AML-193 (cell line): ENCODE measurements at regions not wholly inside any gene's neighbourhood (a gene's known extent, or its start where the extent isn't known, plus 50 kb on each side); places are given as distances from the start of the nearest gene placed in this dataset.
"Not testable (repeated sequence)": the region's sequence is repeated elsewhere in the genome, so short reads cannot be mapped to it uniquely, and the experiment has no call there.

Experiments
- DNase-seq, 2 experiments: peaks; one replicate each; lab custom pipeline; 2025; lab: John Stamatoyannopoulos, UW

GRCh38 chr6:48512390-48512789 is 401.4 kb upstream of the PTCHD4 start:
- DNase-seq, result no peak

GRCh38 chr6:48511378-48511777 is 400.4 kb upstream of the PTCHD4 start:
- DNase-seq, result no peak

GRCh38 chr6:48505621-48506020 is 394.6 kb upstream of the PTCHD4 start:
- DNase-seq, result no peak

DNA sequence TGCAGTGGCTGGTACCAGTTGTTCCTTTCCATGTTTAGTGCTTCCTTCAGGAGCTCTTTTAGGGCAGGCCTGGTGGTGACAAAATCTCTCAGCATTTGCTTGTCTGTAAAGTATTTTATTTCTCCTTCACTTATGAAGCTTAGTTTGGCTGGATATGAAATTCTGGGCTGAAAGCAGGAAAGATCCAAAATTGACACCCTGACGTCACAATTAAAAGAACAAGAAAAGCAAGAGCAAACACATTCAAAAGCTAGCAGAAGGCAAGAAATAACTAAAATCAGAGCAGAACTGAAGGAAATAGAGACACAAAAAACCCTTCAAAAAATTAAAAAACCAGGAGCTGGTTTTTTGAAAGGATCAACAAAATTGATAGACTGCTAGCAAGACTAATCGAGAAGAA is 382.4 kb upstream of the PTCHD4 start:
- DNase-seq, result not testable (repeated sequence)

DNA sequence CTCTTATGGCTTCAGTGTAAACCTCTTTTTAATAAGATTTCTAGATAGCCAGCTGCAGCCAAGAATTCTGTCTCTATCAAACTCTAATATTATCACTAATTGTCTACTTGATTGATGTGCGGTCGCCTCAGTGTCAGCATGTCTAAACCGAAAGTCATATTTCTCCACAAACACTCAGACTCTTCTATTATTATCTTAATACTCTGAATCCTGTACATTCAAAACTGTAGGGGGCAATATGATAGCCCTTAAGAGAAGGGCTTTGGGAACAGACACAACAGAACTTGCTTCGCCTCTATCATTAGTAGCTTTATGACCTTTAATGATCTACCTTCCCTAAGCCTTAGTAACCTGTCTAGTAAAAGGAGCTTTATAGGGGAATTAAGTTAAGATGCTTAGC is 379.7 kb upstream of the PTCHD4 start:
- DNase-seq, result no peak

- DNase-seq, result no peak
Observed at GRCh38 chr6:48486876-48487275, 375.9 kb upstream of the PTCHD4 start.

- no peak for DNase-seq
Observed at GRCh38 chr6:48486373-48486772, 375.4 kb upstream of the PTCHD4 start.

GRCh38 chr6:48476257-48476656 is 365.3 kb upstream of the PTCHD4 start:
- no peak for DNase-seq

DNA sequence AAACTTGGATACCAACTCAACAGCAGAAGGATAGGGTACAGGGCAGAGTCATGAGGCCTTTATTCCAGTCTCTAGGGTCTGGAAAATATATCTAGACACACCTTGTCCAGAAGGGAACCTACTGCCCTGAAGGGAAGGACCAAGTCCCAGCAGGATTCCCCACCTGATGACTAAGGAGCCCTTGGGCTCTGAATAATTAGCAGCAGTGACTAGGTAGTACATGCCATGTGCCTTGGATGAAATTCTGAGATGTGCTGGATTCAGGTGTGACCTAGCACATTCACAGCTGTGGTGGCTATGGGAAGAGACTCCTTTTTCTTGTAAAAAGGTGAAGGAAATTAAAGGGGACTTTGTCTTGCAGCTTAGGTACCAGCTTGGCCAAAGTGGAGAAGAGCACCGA is 364.3 kb upstream of the PTCHD4 start:
- DNase-seq, result no peak

- DNase-seq, result no peak
Observed at GRCh38 chr6:48474830-48475229, 363.8 kb upstream of the PTCHD4 start.

GRCh38 chr6:48474136-48474535 is 363.1 kb upstream of the PTCHD4 start:
- no peak for DNase-seq

DNA sequence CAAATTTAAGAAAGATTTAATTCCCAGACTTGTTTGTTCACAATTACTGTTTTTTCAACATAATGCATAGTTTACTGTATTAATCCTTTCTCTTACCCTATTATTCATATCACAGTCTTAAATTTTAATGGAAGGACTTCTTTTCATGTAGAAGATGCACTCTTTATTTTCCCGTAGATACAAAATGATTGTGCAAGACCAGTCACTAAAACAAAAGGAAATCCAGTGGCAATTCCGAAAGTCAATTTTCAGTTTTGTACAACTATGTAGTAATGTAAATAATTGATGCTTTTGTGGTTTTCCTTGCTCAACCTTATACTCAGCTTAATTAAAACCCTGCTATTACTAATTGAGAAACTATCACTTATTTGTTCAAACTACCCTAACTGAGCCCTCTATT is 361.5 kb upstream of the PTCHD4 start:
- no peak for DNase-seq

- DNase-seq, result no peak
Observed at GRCh38 chr6:48472091-48472490, 361.1 kb upstream of the PTCHD4 start.

DNA sequence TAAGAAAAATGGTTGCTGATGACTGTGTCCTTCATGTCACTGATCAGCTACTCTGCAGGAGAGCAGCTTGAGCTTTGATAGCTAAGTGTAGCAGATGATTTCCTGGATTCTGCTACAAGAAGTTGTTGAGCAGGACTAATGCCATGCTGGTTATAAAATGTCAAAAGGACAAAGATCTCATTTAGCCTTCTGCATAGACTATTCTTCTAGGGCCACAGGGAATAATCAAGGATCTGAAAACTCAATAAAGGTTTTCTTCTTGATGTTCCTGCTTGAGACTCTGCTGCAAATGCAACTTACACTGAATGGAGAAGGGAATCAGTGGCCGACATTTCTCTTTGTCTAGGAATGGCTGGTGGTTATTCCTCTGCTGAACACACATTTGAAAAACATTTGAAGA is 360.3 kb upstream of the PTCHD4 start:
- DNase-seq, result no peak

GRCh38 chr6:48449002-48449401 is 338.0 kb upstream of the PTCHD4 start:
- DNase-seq, result no peak

DNA sequence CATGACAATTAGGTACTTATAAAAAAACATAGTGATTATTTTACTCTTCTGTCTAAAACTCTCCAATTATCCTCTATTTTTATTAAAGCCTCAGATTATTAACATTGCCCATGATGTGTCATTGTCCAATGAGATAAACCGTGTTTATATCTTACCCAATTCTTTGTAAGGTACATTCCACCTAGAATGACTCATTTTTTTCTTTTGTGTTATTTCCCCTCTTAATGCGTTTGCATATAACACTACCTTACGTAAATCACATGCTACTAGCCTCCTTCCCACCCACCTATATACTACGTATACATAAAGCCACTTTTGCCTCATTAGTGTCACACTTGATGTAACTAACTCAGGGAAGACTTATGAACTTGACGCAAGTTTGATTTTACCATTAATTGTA is 336.3 kb upstream of the PTCHD4 start:
- no peak for DNase-seq

GRCh38 chr6:48429610-48430009 is 318.6 kb upstream of the PTCHD4 start:
- DNase-seq, result no peak

DNA sequence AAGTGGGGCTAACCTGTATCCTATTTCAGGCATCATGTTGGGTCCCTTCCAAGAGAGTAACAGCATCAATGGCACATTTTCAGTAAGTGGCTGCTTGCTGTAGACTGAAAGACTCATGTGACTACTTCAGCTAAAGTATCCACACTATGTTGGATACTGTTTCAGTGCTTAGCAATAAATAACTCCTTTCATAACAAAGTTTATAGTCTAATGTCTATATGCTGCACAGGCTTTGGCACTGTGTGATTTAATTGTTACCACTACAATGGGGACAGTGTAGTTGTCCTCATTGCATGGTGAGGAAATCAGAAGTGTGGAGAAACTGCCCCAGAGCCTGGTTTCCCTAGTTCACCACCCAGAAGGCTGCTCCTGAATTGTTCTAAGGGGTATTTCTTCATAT is 318.0 kb upstream of the PTCHD4 start:
- DNase-seq, result no peak

DNA sequence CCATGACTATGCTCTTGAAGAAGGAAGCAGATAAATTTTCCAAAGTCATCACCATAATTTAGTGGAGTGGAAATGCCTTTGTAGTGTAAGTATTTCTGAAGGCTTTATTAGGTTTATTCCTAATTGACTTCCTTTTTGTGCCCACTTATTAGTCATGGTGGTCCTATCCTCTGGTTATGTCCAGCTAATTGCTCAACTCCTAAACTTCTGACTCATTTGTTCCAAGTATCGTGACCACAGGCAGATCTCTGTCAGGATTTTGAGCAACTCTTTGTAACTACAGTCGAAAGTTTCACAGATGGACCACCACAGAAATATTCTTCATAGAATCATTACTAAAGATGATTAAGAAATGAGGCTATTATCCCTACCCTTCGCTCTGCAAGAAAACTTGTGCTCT is 315.6 kb upstream of the PTCHD4 start:
- no peak for DNase-seq

- DNase-seq, result no peak
Observed at GRCh38 chr6:48423640-48424365, 312.8 kb upstream of the PTCHD4 start.

GRCh38 chr6:48419992-48420391 is 309.0 kb upstream of the PTCHD4 start:
- DNase-seq, result no peak

DNA sequence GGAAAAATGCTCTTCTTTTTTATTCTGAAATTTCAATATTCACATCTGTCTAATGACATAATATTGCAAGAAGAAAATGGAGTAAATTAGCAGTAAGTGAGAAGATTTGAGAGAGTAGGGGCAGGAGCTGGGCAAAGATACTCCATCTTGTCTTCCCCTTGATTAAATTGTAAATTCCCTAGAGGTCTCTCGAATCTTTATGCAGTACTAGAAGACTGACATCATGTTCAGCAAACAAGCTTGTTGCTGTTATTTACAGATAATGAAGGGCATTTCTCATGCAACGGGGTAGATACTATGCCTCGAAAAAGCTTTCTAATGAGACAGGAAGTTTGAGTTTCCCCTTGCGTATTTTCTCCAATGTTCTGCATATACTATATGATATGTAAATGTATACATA is 306.9 kb upstream of the PTCHD4 start:
- DNase-seq, result no peak

DNA sequence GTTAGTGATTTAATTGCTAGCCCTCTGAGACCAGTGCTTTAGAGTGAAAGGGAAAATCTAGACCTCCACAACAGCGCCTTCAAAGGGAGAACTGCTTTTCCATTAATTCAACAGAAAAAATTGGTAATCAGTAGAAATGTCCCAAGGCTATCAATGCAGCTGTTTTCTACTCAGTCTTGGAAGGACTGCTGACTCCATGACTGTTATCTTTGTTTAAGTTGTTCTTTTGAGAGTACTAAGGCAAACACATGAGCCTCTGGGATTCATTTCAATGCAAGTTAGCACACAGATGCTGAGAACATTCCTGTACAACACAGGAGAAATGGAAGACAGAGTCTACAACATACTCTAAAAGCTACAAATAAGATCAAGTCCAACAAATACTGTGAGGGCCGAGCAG is 301.7 kb upstream of the PTCHD4 start:
- no peak for DNase-seq

DNA sequence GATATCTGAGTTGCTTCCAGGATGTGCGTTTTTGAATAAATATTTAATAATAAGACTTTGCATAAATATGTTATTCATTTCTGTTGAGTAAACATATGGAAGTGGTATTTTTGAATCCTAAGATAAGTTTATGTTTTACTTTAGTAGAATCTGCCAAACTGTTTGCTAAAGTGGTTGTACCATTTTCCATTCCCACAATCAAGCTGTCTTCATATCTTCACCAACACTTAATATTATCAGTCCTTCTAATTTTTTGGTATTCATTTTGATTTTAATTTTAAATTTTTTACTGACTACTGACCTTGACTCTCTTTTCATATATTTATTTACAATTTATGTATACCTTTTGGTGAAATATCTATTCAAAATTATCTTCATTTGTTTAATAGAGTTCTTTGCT is 293.9 kb upstream of the PTCHD4 start:
- no peak for DNase-seq

- DNase-seq, result no peak
Observed at GRCh38 chr6:48403587-48403986, 292.6 kb upstream of the PTCHD4 start.
